ENCODE measurements at regions not wholly inside any gene's neighbourhood (a gene's known extent, or its start where the extent isn't known, plus 50 kb on each side); places are given as distances from the start of the nearest gene placed in this dataset.

DNA sequence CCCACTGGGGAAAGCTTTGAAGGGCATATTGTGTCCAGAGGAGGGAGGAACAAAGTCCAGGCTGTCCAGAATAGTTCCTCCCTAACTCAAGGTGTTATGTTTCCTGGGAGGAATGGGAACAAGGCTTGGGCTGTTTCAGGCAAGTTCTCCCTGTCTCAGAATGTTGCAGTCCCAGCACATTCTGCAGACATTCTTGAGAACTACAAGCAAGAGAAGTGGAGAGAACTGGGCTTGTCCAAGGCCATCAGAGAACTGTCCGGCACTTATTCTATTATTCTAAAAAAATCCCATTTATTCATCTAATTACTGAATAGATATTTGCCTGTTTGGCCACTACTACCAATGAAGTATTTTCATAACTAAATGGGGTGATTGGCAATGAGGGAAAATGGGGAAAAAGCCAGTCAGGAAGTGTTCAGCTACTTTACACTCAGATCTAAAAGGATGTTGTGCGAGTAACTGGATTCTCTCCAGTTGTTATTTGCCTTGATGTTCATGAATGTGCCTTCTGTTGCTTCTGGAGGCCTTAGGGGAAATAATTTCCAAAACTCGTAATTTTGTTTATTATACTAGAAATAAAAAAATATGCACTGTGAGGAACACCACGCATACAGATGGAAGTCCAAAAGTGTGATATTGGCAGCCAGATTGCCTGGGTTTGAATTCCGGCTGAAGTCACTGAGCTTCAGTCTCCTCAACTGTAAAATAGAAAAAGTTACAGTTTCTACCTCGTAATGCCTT is 300.1 kb upstream of the RND3 start:
- ATAC-seq (ENCODE audit: insufficient read depth, low FRiP score) (no peak), DNase-seq (peak in 2 of 3 donors; percentile 56 to 83)
- H3K27ac ChIP-seq (ENCODE audit: low read depth in 1 of 2, low read length in 1 of 2) = no peak overlapping the region
- H3K36me3 ChIP-seq (ENCODE audit: control insufficient read depth in 4 of 4, insufficient read depth in 4 of 4, low read length in 4 of 4) = no peaks in the 10 kb centered on the region
- H3K9ac ChIP-seq (ENCODE audit: insufficient read depth in 1 of 2, low read length in 2 of 2) = no peak overlapping the region
- H3K27me3 ChIP-seq (ENCODE audit: control insufficient read depth in 3 of 3, insufficient read depth in 3 of 3, low read length in 2 of 3) = no peaks in the 10 kb centered on the region
- H3K4me1 ChIP-seq (ENCODE audit: control insufficient read depth in 5 of 5, insufficient read depth in 5 of 5, low read length in 5 of 5) = peaks cover 0 to 2% (median 0%) of the 10 kb centered on the region in 5 donors
- TF ChIP-seq, protein P1, sequence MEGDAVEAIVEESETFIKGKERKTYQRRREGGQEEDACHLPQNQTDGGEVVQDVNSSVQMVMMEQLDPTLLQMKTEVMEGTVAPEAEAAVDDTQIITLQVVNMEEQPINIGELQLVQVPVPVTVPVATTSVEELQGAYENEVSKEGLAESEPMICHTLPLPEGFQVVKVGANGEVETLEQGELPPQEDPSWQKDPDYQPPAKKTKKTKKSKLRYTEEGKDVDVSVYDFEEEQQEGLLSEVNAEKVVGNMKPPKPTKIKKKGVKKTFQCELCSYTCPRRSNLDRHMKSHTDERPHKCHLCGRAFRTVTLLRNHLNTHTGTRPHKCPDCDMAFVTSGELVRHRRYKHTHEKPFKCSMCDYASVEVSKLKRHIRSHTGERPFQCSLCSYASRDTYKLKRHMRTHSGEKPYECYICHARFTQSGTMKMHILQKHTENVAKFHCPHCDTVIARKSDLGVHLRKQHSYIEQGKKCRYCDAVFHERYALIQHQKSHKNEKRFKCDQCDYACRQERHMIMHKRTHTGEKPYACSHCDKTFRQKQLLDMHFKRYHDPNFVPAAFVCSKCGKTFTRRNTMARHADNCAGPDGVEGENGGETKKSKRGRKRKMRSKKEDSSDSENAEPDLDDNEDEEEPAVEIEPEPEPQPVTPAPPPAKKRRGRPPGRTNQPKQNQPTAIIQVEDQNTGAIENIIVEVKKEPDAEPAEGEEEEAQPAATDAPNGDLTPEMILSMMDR (IDR thresholded peaks at IDR 0.05; ENCODE audit: control extremely low read depth, extremely low read depth) = no peak
- WGBS, 2 donors = 69 to 82% methylated on average over 6 of the region's 6 CpGs
- no peak overlapping the region for H3K4me3 ChIP-seq
- H3K9me3 ChIP-seq (ENCODE audit: control insufficient read depth in 4 of 4, insufficient read depth in 3 of 4, low read length in 3 of 4) = peaks cover 0 to 6% (median 2%) of the 10 kb centered on the region in 4 donors

DNA sequence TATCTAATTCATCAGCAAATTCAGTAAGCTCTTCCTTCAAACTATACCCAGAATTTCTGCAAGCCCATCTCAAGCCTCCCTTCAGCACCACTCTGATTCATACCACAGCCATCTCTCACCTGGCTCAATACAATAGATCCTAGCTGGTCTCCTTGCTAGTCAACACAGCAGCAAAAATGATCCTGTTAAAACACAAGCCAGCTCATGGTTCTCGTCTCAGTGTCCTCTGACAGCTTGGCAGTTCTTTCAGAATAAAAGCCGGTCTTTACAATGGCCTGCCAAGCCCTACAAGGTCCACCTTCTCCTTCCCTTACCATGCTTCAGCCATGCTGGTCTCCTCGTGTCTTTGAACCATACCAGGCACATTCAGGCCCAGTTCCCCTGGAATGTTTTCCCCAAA is 296.9 kb upstream of the RND3 start:
- Histone ChIP-seq H3K9me3 (ENCODE audit: control insufficient read depth in 4 of 4, insufficient read depth in 3 of 4, low read length in 3 of 4) (no peaks in the 10 kb centered on the region), H3K4me3 (no peak overlapping the region), H3K9ac (ENCODE audit: insufficient read depth in 1 of 2, low read length in 2 of 2) (no peak overlapping the region), H3K4me1 (ENCODE audit: control insufficient read depth in 5 of 5, insufficient read depth in 5 of 5, low read length in 5 of 5) (peaks cover 0 to 2% (median 0%) of the 10 kb centered on the region in 5 donors), H3K36me3 (ENCODE audit: control insufficient read depth in 4 of 4, insufficient read depth in 4 of 4, low read length in 4 of 4) (no peaks in the 10 kb centered on the region), H3K27me3 (ENCODE audit: control insufficient read depth in 3 of 3, insufficient read depth in 3 of 3, low read length in 2 of 3) (no peaks in the 10 kb centered on the region), H3K27ac (ENCODE audit: low read depth in 1 of 2, low read length in 1 of 2) (no peak overlapping the region)
- TF ChIP-seq, protein P1 (IDR thresholded peaks at IDR 0.05; ENCODE audit: control extremely low read depth, extremely low read depth) = no peak
- ATAC-seq (ENCODE audit: insufficient read depth, low FRiP score) (no peak), DNase-seq (no peak)
- 78 to 82% methylated on average over 3 of the region's 3 CpGs for WGBS, 2 donors

DNA sequence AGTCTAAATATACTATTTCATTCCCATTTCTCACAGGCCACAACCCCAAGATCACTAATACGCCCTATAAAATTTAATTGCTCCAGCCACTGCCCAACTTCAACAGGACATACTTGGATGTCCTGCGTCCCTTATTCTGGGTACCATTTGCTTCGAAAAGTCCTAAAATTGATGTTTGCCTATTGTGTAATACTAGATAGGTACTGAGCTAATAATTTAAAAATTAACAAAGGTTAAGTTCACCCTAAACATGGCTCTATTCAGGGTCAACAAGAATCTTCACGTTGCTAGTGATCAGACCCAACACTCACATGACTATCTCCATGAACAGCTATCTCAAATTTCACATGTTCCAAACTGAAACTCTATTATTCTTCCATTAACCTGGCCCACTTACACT is 296.4 kb upstream of the RND3 start:
- TF ChIP-seq, protein P1 (IDR thresholded peaks at IDR 0.05; ENCODE audit: control extremely low read depth, extremely low read depth) = no peak
- ATAC-seq (ENCODE audit: insufficient read depth, low FRiP score) (no peak), DNase-seq (no peak)
- Histone ChIP-seq H3K9ac (ENCODE audit: insufficient read depth in 1 of 2, low read length in 2 of 2) (no peak overlapping the region), H3K27me3 (ENCODE audit: control insufficient read depth in 3 of 3, insufficient read depth in 3 of 3, low read length in 2 of 3) (no peaks in the 10 kb centered on the region), H3K9me3 (ENCODE audit: control insufficient read depth in 4 of 4, insufficient read depth in 3 of 4, low read length in 3 of 4) (no peaks in the 10 kb centered on the region), H3K36me3 (ENCODE audit: control insufficient read depth in 4 of 4, insufficient read depth in 4 of 4, low read length in 4 of 4) (no peaks in the 10 kb centered on the region), H3K27ac (ENCODE audit: low read depth in 1 of 2, low read length in 1 of 2) (no peak overlapping the region), H3K4me1 (ENCODE audit: control insufficient read depth in 5 of 5, insufficient read depth in 5 of 5, low read length in 5 of 5) (peaks cover 0 to 2% (median 0%) of the 10 kb centered on the region in 5 donors), H3K4me3 (no peak overlapping the region)
- 84 to 85% methylated on average over 4 of the region's 4 CpGs for WGBS, 2 donors

Data from lung (tissue), 11 donors.